Middle frontal gyrus (tissue), 1 donor: ENCODE measurements at regions not wholly inside any gene's neighbourhood (a gene's known extent, or its start where the extent isn't known, plus 50 kb on each side); places are given as distances from the start of the nearest gene placed in this dataset.

Experiments
- DNase-seq: peaks from one replicate; pipeline ENCODE4 v3.0.0-alpha.2; 2015; ENCODE audit warnings: low spot score; ENCODE audit errors: extremely low spot score

- DNase-seq = no peak
Measured at GRCh38 chr3:94179059-94179458, 116.2 kb downstream of the NSUN3 start.

GRCh38 chr3:94183551-94183950, 120.7 kb downstream of the NSUN3 start:
- no peak for DNase-seq

GRCh38 chr3:94184781-94185180, 121.9 kb downstream of the NSUN3 start:
- no peak for DNase-seq

GRCh38 chr3:94185753-94186152, 122.9 kb downstream of the NSUN3 start:
- DNase-seq = no peak

GRCh38 chr3:94187697-94188096, 124.8 kb downstream of the NSUN3 start:
- DNase-seq = no peak

GRCh38 chr3:94195381-94195780, 132.5 kb downstream of the NSUN3 start:
- no peak for DNase-seq

GRCh38 chr3:94206291-94206690, 143.4 kb downstream of the NSUN3 start:
- DNase-seq = no peak

- DNase-seq = no peak
Measured at GRCh38 chr3:94210256-94210655, 147.4 kb downstream of the NSUN3 start.

GRCh38 chr3:94217406-94217805, 154.5 kb downstream of the NSUN3 start:
- DNase-seq = no peak

GRCh38 chr3:94220426-94220825, 157.6 kb downstream of the NSUN3 start:
- DNase-seq = no peak

- DNase-seq = no peak
Measured at GRCh38 chr3:94221829-94222228, 159.0 kb downstream of the NSUN3 start.

GRCh38 chr3:94225148-94225865, 162.4 kb downstream of the NSUN3 start:
- no peak for DNase-seq

GRCh38 chr3:94226078-94226477, 163.2 kb downstream of the NSUN3 start:
- DNase-seq = no peak

GRCh38 chr3:94232921-94233320, 170.1 kb downstream of the NSUN3 start:
- DNase-seq = no peak

GRCh38 chr3:94234177-94234788, 171.4 kb downstream of the NSUN3 start:
- no peak for DNase-seq

- no peak for DNase-seq
Measured at GRCh38 chr3:94241986-94242385, 179.1 kb downstream of the NSUN3 start.

- DNase-seq = no peak
Measured at GRCh38 chr3:94246171-94246570, 183.3 kb downstream of the NSUN3 start.

- no peak for DNase-seq
Measured at GRCh38 chr3:94248042-94248441, 185.2 kb downstream of the NSUN3 start.

- DNase-seq = no peak
Measured at GRCh38 chr3:94249491-94250079, 186.7 kb downstream of the NSUN3 start.

GRCh38 chr3:94251566-94251965, 188.7 kb downstream of the NSUN3 start:
- no peak for DNase-seq

GRCh38 chr3:94252316-94252715, 189.5 kb downstream of the NSUN3 start:
- no peak for DNase-seq

GRCh38 chr3:94256888-94257813, 194.3 kb downstream of the NSUN3 start:
- DNase-seq = no peak
